ENCODE measurements at regions not wholly inside any gene's neighbourhood (a gene's known extent, or its start where the extent isn't known, plus 50 kb on each side); places are given as distances from the start of the nearest gene placed in this dataset.

DNA sequence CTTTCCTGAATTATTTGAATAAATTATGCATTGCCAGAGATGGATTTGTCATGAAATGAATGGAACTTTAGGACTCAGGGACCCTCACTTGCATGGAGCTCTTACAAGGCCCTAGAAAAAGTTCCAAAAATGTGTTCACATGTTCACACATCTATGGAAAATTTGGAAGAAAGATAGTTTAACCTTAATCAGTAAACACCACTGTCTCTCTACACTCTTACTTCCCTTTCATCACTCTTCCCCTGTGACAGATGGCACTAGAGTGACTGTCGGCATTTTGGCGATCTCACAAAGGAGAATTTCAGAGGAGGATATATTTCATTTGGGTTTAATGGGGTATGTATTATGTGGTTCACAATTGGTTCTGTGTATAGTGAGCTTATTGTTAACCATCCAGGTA is 600.8 kb downstream of the IGSF11 start:
- ATAC-seq (no peak), DNase-seq (no peak)
- Histone ChIP-seq H3K27me3 (ENCODE audit: low read length) (no peaks in the 10 kb centered on the region), H3F3A (ENCODE audit: low read length, unreplicated experiment) (no peaks in the 10 kb centered on the region), H3K36me3 (ENCODE audit: low read depth, low read length) (no peaks in the 10 kb centered on the region), H2AFZ (ENCODE audit: low read length) (no peak overlapping the region), H3K9ac (ENCODE audit: low read length) (no peak overlapping the region), H3K27ac (ENCODE audit: low read length) (no peak overlapping the region), H3K4me1 (ENCODE audit: insufficient read depth, low read length) (no peaks in the 10 kb centered on the region), H4K20me1 (ENCODE audit: low read length) (no peaks in the 10 kb centered on the region), H3K4me3 (ENCODE audit: low read length) (no peak overlapping the region), H3K4me2 (ENCODE audit: low read length) (no peak overlapping the region), H3K9me2 (replicated peaks; ENCODE audit: low read length) (no peaks in the 10 kb centered on the region), H3K79me2 (ENCODE audit: low read length) (no peaks in the 10 kb centered on the region), H3K9me3 (ENCODE audit: low read length) (0 out of 2 replicates have a peak, but pooled peaks cover 3% of the 10 kb centered on the region)
- no TSS peak for BruUV-seq (replicated peaks)
- intact Hi-C loops (cut with micrococcal nuclease): no loop called here
- TF ChIP-seq, protein P1, sequence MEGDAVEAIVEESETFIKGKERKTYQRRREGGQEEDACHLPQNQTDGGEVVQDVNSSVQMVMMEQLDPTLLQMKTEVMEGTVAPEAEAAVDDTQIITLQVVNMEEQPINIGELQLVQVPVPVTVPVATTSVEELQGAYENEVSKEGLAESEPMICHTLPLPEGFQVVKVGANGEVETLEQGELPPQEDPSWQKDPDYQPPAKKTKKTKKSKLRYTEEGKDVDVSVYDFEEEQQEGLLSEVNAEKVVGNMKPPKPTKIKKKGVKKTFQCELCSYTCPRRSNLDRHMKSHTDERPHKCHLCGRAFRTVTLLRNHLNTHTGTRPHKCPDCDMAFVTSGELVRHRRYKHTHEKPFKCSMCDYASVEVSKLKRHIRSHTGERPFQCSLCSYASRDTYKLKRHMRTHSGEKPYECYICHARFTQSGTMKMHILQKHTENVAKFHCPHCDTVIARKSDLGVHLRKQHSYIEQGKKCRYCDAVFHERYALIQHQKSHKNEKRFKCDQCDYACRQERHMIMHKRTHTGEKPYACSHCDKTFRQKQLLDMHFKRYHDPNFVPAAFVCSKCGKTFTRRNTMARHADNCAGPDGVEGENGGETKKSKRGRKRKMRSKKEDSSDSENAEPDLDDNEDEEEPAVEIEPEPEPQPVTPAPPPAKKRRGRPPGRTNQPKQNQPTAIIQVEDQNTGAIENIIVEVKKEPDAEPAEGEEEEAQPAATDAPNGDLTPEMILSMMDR (conservative IDR thresholded peaks at IDR 0.05; ENCODE audit: low read depth, low read length): no peak
- TF ChIP-seq EZH2phosphoT487 (IDR thresholded peaks at IDR 0.05; ENCODE audit: borderline replicate concordance, low read length) (no peak), EZH2 (IDR thresholded peaks at IDR 0.05; ENCODE audit: low read length, unreplicated experiment) (no peak)
- ChIA-PET POLR2A (ENCODE audit: unreplicated experiment) (no interaction called here), CTCF (no interaction called here)

DNA sequence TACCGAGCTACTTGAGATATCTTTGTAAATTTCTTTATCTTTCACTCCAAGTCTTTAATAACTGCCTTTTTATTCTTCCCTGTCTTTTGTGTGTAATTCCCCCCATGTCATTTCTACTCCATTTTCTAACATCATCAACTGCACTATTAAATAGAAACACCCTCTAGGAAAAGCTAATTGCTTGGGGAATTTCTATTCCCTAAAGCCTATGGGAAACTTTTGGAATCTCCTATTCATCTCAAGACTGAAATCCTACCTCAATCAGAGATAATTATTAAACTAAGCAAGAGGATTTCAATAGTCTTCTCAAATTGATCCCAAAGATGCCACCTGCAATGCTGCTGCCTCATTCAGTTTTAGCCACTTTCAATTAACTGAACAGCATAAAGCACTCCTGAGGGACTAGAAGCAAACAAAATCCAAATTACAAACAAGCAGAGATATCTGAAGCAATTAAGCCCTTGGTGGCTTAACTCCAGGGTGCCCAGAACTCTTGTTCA is 598.7 kb downstream of the IGSF11 start:
- H3K9ac ChIP-seq (ENCODE audit: low read length): no peak overlapping the region
- H3K9me3 ChIP-seq (ENCODE audit: low read length): peaks cover 17% of the 10 kb centered on the region; the same call in 1 of the 2 replicates
- ChIA-PET CTCF (no interaction called here), POLR2A (ENCODE audit: unreplicated experiment) (no interaction called here)
- H4K20me1 ChIP-seq (ENCODE audit: low read length): no peaks in the 10 kb centered on the region
- H3K36me3 ChIP-seq (ENCODE audit: low read depth, low read length): no peaks in the 10 kb centered on the region
- H3K27me3 ChIP-seq (ENCODE audit: low read length): no peaks in the 10 kb centered on the region
- H3K4me2 ChIP-seq (ENCODE audit: low read length): no peak overlapping the region
- no TSS peak for BruUV-seq (replicated peaks)
- H3K79me2 ChIP-seq (ENCODE audit: low read length): no peaks in the 10 kb centered on the region
- TF ChIP-seq EZH2 (IDR thresholded peaks at IDR 0.05; ENCODE audit: low read length, unreplicated experiment) (no peak), EZH2phosphoT487 (IDR thresholded peaks at IDR 0.05; ENCODE audit: borderline replicate concordance, low read length) (no peak)
- TF ChIP-seq, protein P1 (conservative IDR thresholded peaks at IDR 0.05; ENCODE audit: low read depth, low read length): no peak
- ATAC-seq: no peak
- no peak overlapping the region for H2AFZ ChIP-seq (ENCODE audit: low read length)
- no peaks in the 10 kb centered on the region for H3F3A ChIP-seq (ENCODE audit: low read length, unreplicated experiment)
- H3K27ac ChIP-seq (ENCODE audit: low read length): no peak overlapping the region
- H3K4me1 ChIP-seq (ENCODE audit: insufficient read depth, low read length): no peaks in the 10 kb centered on the region
- H3K4me3 ChIP-seq (ENCODE audit: low read length): no peak overlapping the region
- intact Hi-C loops (cut with micrococcal nuclease): no loop called here
- no peaks in the 10 kb centered on the region for H3K9me2 ChIP-seq (replicated peaks; ENCODE audit: low read length)
- no peak for DNase-seq

DNA sequence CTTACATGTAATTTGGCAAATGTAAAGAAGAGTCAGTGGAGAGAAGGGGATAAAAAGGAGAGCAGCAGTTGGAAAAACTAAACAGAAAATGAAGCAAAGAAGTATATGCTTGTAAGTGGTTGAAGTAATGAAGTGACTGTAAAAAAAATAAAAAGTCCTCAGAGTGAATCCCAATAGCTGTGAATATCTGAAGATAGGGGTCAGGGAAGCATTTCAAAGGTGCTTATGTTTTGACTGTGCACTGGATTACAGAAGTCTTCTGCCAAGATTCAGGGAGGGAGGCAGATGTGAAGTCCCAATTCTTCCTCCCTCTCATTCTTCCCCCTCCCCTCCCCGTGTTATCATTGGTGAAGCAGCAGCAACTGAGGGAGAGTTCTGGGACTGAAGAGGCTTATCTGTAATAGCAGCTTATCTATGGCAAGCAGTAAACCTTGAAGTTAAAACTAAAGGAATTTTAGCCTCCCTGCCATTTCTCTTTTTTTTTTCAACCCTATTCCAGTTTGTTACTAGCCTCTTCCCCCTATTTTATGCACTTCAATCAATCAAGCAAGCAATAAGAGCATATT is 597.9 kb downstream of the IGSF11 start:
- Histone ChIP-seq H3K9me3 (ENCODE audit: low read length) (peaks cover 20% of the 10 kb centered on the region), H3K36me3 (ENCODE audit: low read depth, low read length) (no peaks in the 10 kb centered on the region), H3K9ac (ENCODE audit: low read length) (no peak overlapping the region), H3K4me3 (ENCODE audit: low read length) (no peak overlapping the region), H3F3A (ENCODE audit: low read length, unreplicated experiment) (no peaks in the 10 kb centered on the region), H3K27me3 (ENCODE audit: low read length) (no peaks in the 10 kb centered on the region), H3K79me2 (ENCODE audit: low read length) (no peaks in the 10 kb centered on the region), H4K20me1 (ENCODE audit: low read length) (no peaks in the 10 kb centered on the region), H3K9me2 (replicated peaks; ENCODE audit: low read length) (no peaks in the 10 kb centered on the region), H3K27ac (ENCODE audit: low read length) (no peak overlapping the region), H2AFZ (ENCODE audit: low read length) (no peak overlapping the region), H3K4me1 (ENCODE audit: insufficient read depth, low read length) (no peaks in the 10 kb centered on the region), H3K4me2 (ENCODE audit: low read length) (no peak overlapping the region)
- CTCF ChIA-PET: no interaction called here
- POLR2A ChIA-PET (ENCODE audit: unreplicated experiment): no interaction called here
- intact Hi-C loops (cut with micrococcal nuclease): no loop called here
- ATAC-seq (no peak), DNase-seq (no peak)
- TF ChIP-seq EZH2phosphoT487 (IDR thresholded peaks at IDR 0.05; ENCODE audit: borderline replicate concordance, low read length) (no peak), EZH2 (IDR thresholded peaks at IDR 0.05; ENCODE audit: low read length, unreplicated experiment) (no peak)
- TF ChIP-seq, protein P1 (conservative IDR thresholded peaks at IDR 0.05; ENCODE audit: low read depth, low read length): no peak
- BruUV-seq (replicated peaks): no TSS peak

Measured in PC-3 (cell line).